OCI-LY1 (cell line): ENCODE measurements at regions not wholly inside any gene's neighbourhood (a gene's known extent, or its start where the extent isn't known, plus 50 kb on each side); places are given as distances from the start of the nearest gene placed in this dataset.

Experiments used
- H2AFZ ChIP-seq: fragments of 200-600 bp; sonication (generic), shearing (Covaris generic); 2 replicates; pipeline ENCODE4 v1.6.0; 2014; ENCODE audit warnings: antibody characterized with exemption, mild to moderate bottlenecking, low read length
- H3F3A ChIP-seq: fragments of 200-600 bp; sonication (generic), shearing (Covaris generic); 2 replicates; pipeline ENCODE4 v1.6.0; 2014; ENCODE audit warnings: mild to moderate bottlenecking, antibody characterized with exemption, low read length, moderate library complexity; ENCODE audit not compliant: insufficient read depth
- H3K27ac ChIP-seq: fragments of 200-600 bp; sonication (generic); 2 replicates; pipeline ENCODE4 v1.5.1; 2014; ENCODE audit warnings: low read length, mixed run types, mild to moderate bottlenecking, low read depth; ENCODE audit not compliant: poor library complexity, severe bottlenecking
- H3K27me3 ChIP-seq: fragments of 200-600 bp; sonication (generic); 2 replicates; pipeline ENCODE4 v1.6.0; 2014; ENCODE audit warnings: antibody characterized with exemption, mild to moderate bottlenecking, low read length, moderate library complexity; ENCODE audit not compliant: insufficient read depth
- H3K36me3 ChIP-seq: fragments of 200-600 bp; sonication (generic); 2 replicates; pipeline ENCODE4 v1.6.1; 2014; ENCODE audit warnings: mild to moderate bottlenecking, antibody characterized with exemption, low read length, moderate library complexity, mixed read lengths; ENCODE audit not compliant: insufficient read depth
- H3K4me1 ChIP-seq: fragments of 200-600 bp; sonication (generic); 2 replicates; pipeline ENCODE4 v1.5.1; 2014; ENCODE audit warnings: mild to moderate bottlenecking, low read length, moderate library complexity; ENCODE audit not compliant: insufficient read depth, severe bottlenecking
- H3K4me2 ChIP-seq: fragments of 200-600 bp; sonication (generic), shearing (Covaris generic); 2 replicates; pipeline ENCODE4 v1.6.1; 2014; ENCODE audit warnings: low read length
- H3K4me3 ChIP-seq: fragments of 200-600 bp; sonication (generic); 2 replicates; pipeline ENCODE4 v1.5.1; 2014; ENCODE audit warnings: low read length, low read depth, mild to moderate bottlenecking, mixed read lengths; ENCODE audit not compliant: poor library complexity, severe bottlenecking
- H3K79me2 ChIP-seq: fragments of 200-600 bp; shearing (Covaris generic); 2 replicates; pipeline ENCODE4 v1.6.1; 2016; ENCODE audit warnings: mixed run types, low read length, mixed read lengths; ENCODE audit not compliant: insufficient read depth
- H3K9ac ChIP-seq: fragments of 200-600 bp; sonication (generic), shearing (Covaris generic); 2 replicates; pipeline ENCODE4 v1.6.1; 2014; ENCODE audit warnings: mild to moderate bottlenecking, low read length, mixed read lengths
- H3K9me2 ChIP-seq: fragments of 200-600 bp; sonication (generic), shearing (Covaris generic); 2 replicates; pipeline ENCODE4 v1.6.1; 2014; ENCODE audit warnings: low read depth, mild to moderate bottlenecking, low read length, mixed read lengths
- H3K9me3 ChIP-seq: fragments of 200-600 bp; shearing (Covaris generic); 2 replicates; pipeline ENCODE4 v1.6.1; 2014; ENCODE audit warnings: low read length, mixed read lengths
- H4K20me1 ChIP-seq: fragments of 200-600 bp; sonication (generic), shearing (Covaris generic); 2 replicates; pipeline ENCODE4 v1.6.0; 2016; ENCODE audit warnings: mild to moderate bottlenecking, low read length; ENCODE audit not compliant: insufficient read depth
- CTCF ChIP-seq: fragments of 200-600 bp; sonication (generic), shearing (Covaris generic); IDR thresholded peaks from 2 replicates; pipeline ENCODE4 v1.5.1; 2017; ENCODE audit warnings: mild to moderate bottlenecking, antibody characterized with exemption, low read length, moderate library complexity, mixed read lengths
- EZH2 ChIP-seq: fragments of 200-600 bp; sonication (generic), shearing (Covaris generic); IDR thresholded peaks from 2 replicates; pipeline ENCODE4 v1.8.0; 2017; ENCODE audit warnings: borderline replicate concordance, mixed run types, mild to moderate bottlenecking, antibody characterized with exemption, low read length, moderate library complexity, mixed read lengths

GRCh38 chr1:96076589-96076988, 645.0 kb upstream of the PTBP2 start:
- H3K27ac ChIP-seq, result no peak overlapping the region
- H3K27me3 ChIP-seq, result no peaks in the 10 kb centered on the region
- H3K4me2 ChIP-seq, result no peak overlapping the region
- no peaks in the 10 kb centered on the region for H3K79me2 ChIP-seq
- no peaks in the 10 kb centered on the region for H3K36me3 ChIP-seq
- H4K20me1 ChIP-seq, result no peaks in the 10 kb centered on the region
- no peaks in the 10 kb centered on the region for H3K4me1 ChIP-seq
- H3K4me3 ChIP-seq, result no peak overlapping the region
- no peaks in the 10 kb centered on the region for H3K9me2 ChIP-seq
- no peak for TF ChIP-seq CTCF
- H2AFZ ChIP-seq, result no peak overlapping the region
- H3K9me3 ChIP-seq, result no peaks in the 10 kb centered on the region
- no peaks in the 10 kb centered on the region for H3F3A ChIP-seq
- H3K9ac ChIP-seq, result no peak overlapping the region

GRCh38 chr1:96079581-96079980, 642.0 kb upstream of the PTBP2 start:
- no peak overlapping the region for H3K9ac ChIP-seq
- H3K9me3 ChIP-seq, result no peaks in the 10 kb centered on the region
- no peak overlapping the region for H2AFZ ChIP-seq
- H3K27me3 ChIP-seq, result no peaks in the 10 kb centered on the region
- no peak overlapping the region for H3K4me2 ChIP-seq
- no peaks in the 10 kb centered on the region for H3K9me2 ChIP-seq
- no peaks in the 10 kb centered on the region for H4K20me1 ChIP-seq
- TF ChIP-seq CTCF (no peak), EZH2 (no peak)
- no peaks in the 10 kb centered on the region for H3F3A ChIP-seq
- no peaks in the 10 kb centered on the region for H3K4me1 ChIP-seq
- no peaks in the 10 kb centered on the region for H3K36me3 ChIP-seq
- H3K4me3 ChIP-seq, result no peak overlapping the region
- no peak overlapping the region for H3K27ac ChIP-seq
- no peaks in the 10 kb centered on the region for H3K79me2 ChIP-seq

GRCh38 chr1:96080925-96081324, 640.7 kb upstream of the PTBP2 start:
- TF ChIP-seq CTCF (no peak), EZH2 (no peak)
- H3K9me2 ChIP-seq, result no peaks in the 10 kb centered on the region
- no peaks in the 10 kb centered on the region for H3K4me1 ChIP-seq
- no peaks in the 10 kb centered on the region for H3K9me3 ChIP-seq
- H3K9ac ChIP-seq, result no peak overlapping the region
- H3K4me3 ChIP-seq, result no peak overlapping the region
- H3K36me3 ChIP-seq, result no peaks in the 10 kb centered on the region
- no peak overlapping the region for H2AFZ ChIP-seq
- H3K27me3 ChIP-seq, result no peaks in the 10 kb centered on the region
- no peaks in the 10 kb centered on the region for H4K20me1 ChIP-seq
- H3F3A ChIP-seq, result no peaks in the 10 kb centered on the region
- H3K79me2 ChIP-seq, result no peaks in the 10 kb centered on the region
- H3K4me2 ChIP-seq, result no peak overlapping the region
- H3K27ac ChIP-seq, result no peak overlapping the region
